ENCODE measurements at regions not wholly inside any gene's neighbourhood (a gene's known extent, or its start where the extent isn't known, plus 50 kb on each side); places are given as distances from the start of the nearest gene placed in this dataset.

GRCh38 chr12:23169012-23169695 is 544.2 kb downstream of the ETNK1 start:
- Mint-ChIP-seq H3K4me1 (no peaks in the 10 kb centered on the region), H3K27ac (no peak overlapping the region), H3K9me3 (peaks cover 37% of the 10 kb centered on the region), H3K27me3 (ENCODE audit: low read depth) (no peaks in the 10 kb centered on the region), H3K4me3 (no peak overlapping the region), H3K36me3 (peaks cover 11% of the 10 kb centered on the region)
- POLR2A ChIA-PET, result no interaction called here
- CTCF ChIA-PET, result no interaction called here
- DNase-seq (ENCODE audit: low spot score), result no peak
- no peak for ATAC-seq
- TF ChIP-seq ZNF396 (CRISPR knock-in tag; IDR thresholded peaks at IDR 0.05; ENCODE audit: borderline replicate concordance) (no peak), FOXP4 (CRISPR knock-in tag; IDR thresholded peaks at IDR 0.05) (no peak), ATF2 (CRISPR knock-in tag; IDR thresholded peaks at IDR 0.05; ENCODE audit: borderline replicate concordance, low read depth) (no peak), ZNF232 (CRISPR knock-in tag; IDR thresholded peaks at IDR 0.05) (no peak), PREB (CRISPR knock-in tag; IDR thresholded peaks at IDR 0.05; ENCODE audit: borderline replicate concordance) (no peak), IRF1 (CRISPR knock-in tag; IDR thresholded peaks at IDR 0.05) (no peak), ZNF121 (CRISPR knock-in tag; IDR thresholded peaks at IDR 0.05) (no peak), ZNF425 (CRISPR knock-in tag; conservative IDR thresholded peaks at IDR 0.05) (no peak), OVOL2 (CRISPR knock-in tag; IDR thresholded peaks at IDR 0.05; ENCODE audit: borderline replicate concordance) (no peak), CDX4 (CRISPR knock-in tag; IDR thresholded peaks at IDR 0.05; ENCODE audit: borderline replicate concordance) (no peak), NFATC4 (CRISPR knock-in tag; IDR thresholded peaks at IDR 0.05) (no peak), CREB1 (CRISPR knock-in tag; IDR thresholded peaks at IDR 0.05) (no peak), ZBTB43 (CRISPR knock-in tag; IDR thresholded peaks at IDR 0.05) (no peak), ZNF423 (CRISPR knock-in tag; IDR thresholded peaks at IDR 0.05) (no peak), NFE2L1 (CRISPR knock-in tag; IDR thresholded peaks at IDR 0.05) (no peak), MYBL2 (CRISPR knock-in tag; IDR thresholded peaks at IDR 0.05) (no peak)

- peaks cover 12% of the 10 kb centered on the region for H3K36me3 Mint-ChIP-seq
- no peak for ATAC-seq
- H3K4me3 Mint-ChIP-seq, result no peak overlapping the region
- peaks cover 37% of the 10 kb centered on the region for H3K9me3 Mint-ChIP-seq
- ChIA-PET CTCF (no interaction called here), POLR2A (no interaction called here)
- H3K27ac Mint-ChIP-seq, result no peak overlapping the region
- no peaks in the 10 kb centered on the region for H3K27me3 Mint-ChIP-seq (ENCODE audit: low read depth)
- DNase-seq (ENCODE audit: low spot score), result no peak
- no peaks in the 10 kb centered on the region for H3K4me1 Mint-ChIP-seq
- TF ChIP-seq E2F4 (CRISPR knock-in tag; IDR thresholded peaks at IDR 0.05; ENCODE audit: borderline replicate concordance, low read depth), result no peak
- TF ChIP-seq ZNF138 (CRISPR knock-in tag; conservative IDR thresholded peaks at IDR 0.05), result no peak
- TF ChIP-seq CDX4 (CRISPR knock-in tag; IDR thresholded peaks at IDR 0.05; ENCODE audit: borderline replicate concordance), result no peak
- no peak for TF ChIP-seq ZNF317 (CRISPR knock-in tag; IDR thresholded peaks at IDR 0.05; ENCODE audit: borderline replicate concordance, low read depth)
- TF ChIP-seq E2F5 (CRISPR knock-in tag; IDR thresholded peaks at IDR 0.05), result no peak
- TF ChIP-seq PRRX2 (CRISPR knock-in tag; IDR thresholded peaks at IDR 0.05), result no peak
- TF ChIP-seq SMAD3 (CRISPR knock-in tag; IDR thresholded peaks at IDR 0.05; ENCODE audit: borderline replicate concordance), result no peak
- TF ChIP-seq MYBL2 (CRISPR knock-in tag; IDR thresholded peaks at IDR 0.05), result no peak
Measured at GRCh38 chr12:23169696-23170013, 544.7 kb downstream of the ETNK1 start.
